H1 (cell line): ENCODE measurements at regions not wholly inside any gene's neighbourhood (a gene's known extent, or its start where the extent isn't known, plus 50 kb on each side); places are given as distances from the start of the nearest gene placed in this dataset.

Source experiments
- CTCF ChIA-PET: fragments of 300-600 bp; sonication (Branson Sonifier 250); formaldehyde crosslinking; loops from one replicate; lab custom pipeline; 2021; ENCODE audit not compliant: partially characterized antibody; lab: Charles Lee
- POLR2A ChIA-PET: fragments of 300-600 bp; sonication (Branson Sonifier 250); formaldehyde crosslinking; loops from one replicate; lab custom pipeline; 2021; ENCODE audit warnings: inconsistent platforms; ENCODE audit not compliant: partially characterized antibody; lab: Charles Lee
- DNase-seq, 2 experiments: peaks; one replicate each; pipeline versions ENCODE4 v3.0.0 to v3.0.0-alpha.2; 2010 to 2022; ENCODE audit warnings: low spot score in 2 of 2, low read depth in 1 of 2, mixed read lengths in 1 of 2
- FAIRE-seq: peaks from 2 replicates; lab custom pipeline; 2011; peaks lifted over from hg19 to GRCh38; lab: Jason Lieb, UNC
- H2AFZ ChIP-seq: 2 replicates; pipeline ENCODE4 v1.8.1; 2012; ENCODE audit warnings: low read length, inconsistent platforms
- H2AK5ac ChIP-seq: 2 replicates; pipeline ENCODE4 v1.6.1; 2013; ENCODE audit warnings: low read depth, low read length
- H2BK120ac ChIP-seq: replicated peaks from 2 replicates; pipeline ENCODE3; 2013; ENCODE audit warnings: low read depth, low read length, inconsistent platforms
- H2BK12ac ChIP-seq: 2 replicates; pipeline ENCODE4 v1.6.1; 2013; ENCODE audit warnings: low read depth, low read length
- H2BK15ac ChIP-seq: 2 replicates; pipeline ENCODE4 v1.6.1; 2013; ENCODE audit warnings: low read length
- H2BK20ac ChIP-seq: 2 replicates; pipeline ENCODE4 v1.6.1; 2013; ENCODE audit warnings: low read length
- H2BK5ac ChIP-seq: 2 replicates; pipeline ENCODE4 v1.6.1; 2013; ENCODE audit warnings: low read depth, low read length
- H3K14ac ChIP-seq: 2 replicates; pipeline ENCODE4 v1.6.1; 2013; ENCODE audit warnings: inconsistent platforms; ENCODE audit not compliant: insufficient read length
- H3K18ac ChIP-seq: 2 replicates; pipeline ENCODE4 v1.6.1; 2013; ENCODE audit warnings: low read length; ENCODE audit errors: extremely low read depth
- H3K23ac ChIP-seq: 2 replicates; pipeline ENCODE4 v1.6.1; 2013; ENCODE audit warnings: inconsistent platforms; ENCODE audit not compliant: insufficient read length
- H3K23me2 ChIP-seq: 2 replicates; pipeline ENCODE4 v1.6.1; 2013; ENCODE audit warnings: low read depth, low read length
- H3K27ac ChIP-seq: 2 replicates; pipeline ENCODE4 v1.6.1; 2011; ENCODE audit warnings: low read depth, low read length, inconsistent platforms
- H3K27me3 ChIP-seq, 4 experiments: replicated peaks in 1 of 4; 1 replicate in 1 of 4; 2 replicates in 3 of 4; pipeline versions ENCODE4 v1.6.1 to v1.8.1; 2011 to 2013; ENCODE audit warnings: low read length in 3 of 4, mild to moderate bottlenecking in 3 of 4, inconsistent platforms in 2 of 4, mixed read lengths in 2 of 4, moderate library complexity in 1 of 4; ENCODE audit not compliant: control insufficient read depth in 3 of 4, insufficient read depth in 3 of 4; ENCODE audit errors: extremely low read depth in 1 of 4
- H3K36me3 ChIP-seq, 4 experiments: 2 replicates each; pipeline versions ENCODE4 v1.6.1 to v1.8.1; 2011 to 2013; ENCODE audit warnings: mild to moderate bottlenecking in 4 of 4, low read length in 3 of 4, moderate library complexity in 2 of 4, control low read depth in 1 of 4, inconsistent platforms in 1 of 4; ENCODE audit not compliant: insufficient read depth in 4 of 4, control insufficient read depth in 2 of 4
- H3K4ac ChIP-seq: replicated peaks from 2 replicates; pipeline ENCODE3; 2013; ENCODE audit warnings: low read length, low read depth, mixed read lengths, inconsistent platforms; ENCODE audit not compliant: insufficient read length
- H3K4me1 ChIP-seq, 4 experiments: replicated peaks in 1 of 4; 1 replicate in 1 of 4; 2 replicates in 3 of 4; pipeline versions ENCODE4 v1.6.1 to v1.8.1; 2011 to 2013; ENCODE audit warnings: low read length in 3 of 4, inconsistent platforms in 2 of 4, mixed read lengths in 1 of 4; ENCODE audit not compliant: insufficient read depth in 4 of 4, control insufficient read depth in 3 of 4
- H3K4me2 ChIP-seq, 2 experiments: 2 replicates each; pipeline versions ENCODE4 v1.6.1 to v1.8.1; 2011 to 2013; ENCODE audit warnings: low read depth in 2 of 2, low read length in 2 of 2, control low read depth in 1 of 2, inconsistent platforms in 1 of 2, mild to moderate bottlenecking in 1 of 2; ENCODE audit not compliant: insufficient read depth in 1 of 2
- H3K4me3 ChIP-seq, 4 experiments: fragments of 200-600, 300-600 bp in 1 of 4; sonication (generic), shearing (Covaris generic), sonication (Bioruptor Twin) in 1 of 4; 2 replicates each; pipeline versions ENCODE4 v1.5.1 to v1.8.1; 2011 to 2016; ENCODE audit warnings: low read length in 4 of 4, low read depth in 3 of 4, control low read depth in 2 of 4, inconsistent platforms in 2 of 4, mild to moderate bottlenecking in 2 of 4, mixed read lengths in 1 of 4, moderate library complexity in 1 of 4; ENCODE audit not compliant: insufficient read depth in 2 of 4; ENCODE audit errors: extremely low read depth in 1 of 4
- H3K56ac ChIP-seq: replicated peaks from 2 replicates; pipeline ENCODE3; 2013; ENCODE audit warnings: low read depth, mild to moderate bottlenecking, mixed read lengths, low read length, inconsistent platforms; ENCODE audit not compliant: insufficient read length
- H3K79me1 ChIP-seq: 2 replicates; pipeline ENCODE4 v1.6.1; 2013; ENCODE audit warnings: low read depth, low read length, control low read depth
- H3K79me2 ChIP-seq, 2 experiments: 2 replicates each; pipeline versions ENCODE4 v1.6.1 to v1.8.1; 2012 to 2013; ENCODE audit warnings: low read length in 2 of 2, mild to moderate bottlenecking in 2 of 2, inconsistent platforms in 1 of 2; ENCODE audit not compliant: insufficient read depth in 2 of 2, control insufficient read depth in 1 of 2
- H3K9ac ChIP-seq, 4 experiments: replicated peaks in 1 of 4; 1 replicate in 1 of 4; 2 replicates in 3 of 4; pipeline versions ENCODE4 v1.6.1 to v1.8.1; 2011 to 2013; ENCODE audit warnings: low read depth in 3 of 4, low read length in 3 of 4, control low read depth in 2 of 4, mild to moderate bottlenecking in 2 of 4, moderate library complexity in 2 of 4, inconsistent platforms in 1 of 4; ENCODE audit errors: extremely low read depth in 1 of 4
- H3K9me3 ChIP-seq, 2 experiments: 2 replicates each; pipeline versions ENCODE4 v1.6.1 to v1.8.1; 2012 to 2013; ENCODE audit warnings: mild to moderate bottlenecking in 2 of 2, moderate library complexity in 2 of 2, control low read depth in 1 of 2, inconsistent platforms in 1 of 2, low read depth in 1 of 2, low read length in 1 of 2, mixed read lengths in 1 of 2; ENCODE audit not compliant: insufficient read depth in 2 of 2
- H4K20me1 ChIP-seq, 2 experiments: replicated peaks in 1 of 2; 2 replicates each; pipeline versions ENCODE3 to v1.8.1; 2011 to 2013; ENCODE audit warnings: inconsistent platforms in 2 of 2, low read length in 2 of 2, mild to moderate bottlenecking in 1 of 2; ENCODE audit not compliant: insufficient read depth in 2 of 2, control insufficient read depth in 1 of 2
- H4K5ac ChIP-seq: 2 replicates; pipeline ENCODE4 v1.6.1; 2013; ENCODE audit warnings: low read length, low read depth, mixed read lengths, inconsistent platforms; ENCODE audit not compliant: insufficient read length
- H4K8ac ChIP-seq: 2 replicates; pipeline ENCODE4 v1.8.0; 2013; ENCODE audit warnings: mild to moderate bottlenecking, moderate library complexity, low read length, inconsistent platforms; ENCODE audit not compliant: insufficient read depth; ENCODE audit errors: extremely low read depth
- H4K91ac ChIP-seq: replicated peaks from 2 replicates; pipeline ENCODE3; 2013; ENCODE audit warnings: low read length, mixed read lengths, inconsistent platforms; ENCODE audit not compliant: insufficient read length
- CTCF ChIP-seq, 3 experiments: IDR thresholded peaks; 1 replicate in 2 of 3; 2 replicates in 1 of 3; pipeline versions ENCODE4 v1.5.1 to v1.6.1; 2011; ENCODE audit warnings: low read length in 3 of 3, mild to moderate bottlenecking in 3 of 3, inconsistent platforms in 2 of 3, low read depth in 1 of 3, moderate library complexity in 1 of 3; ENCODE audit not compliant: insufficient read depth in 1 of 3; ENCODE audit errors: control extremely low read depth in 1 of 3
- EGR1 ChIP-seq: IDR thresholded peaks from 2 replicates; pipeline ENCODE4 v1.6.1; 2011; ENCODE audit warnings: low read depth, low read length, borderline replicate concordance
- JUN ChIP-seq: IDR thresholded peaks from 2 replicates; pipeline ENCODE4 v1.6.1; 2011; ENCODE audit warnings: low read depth, mild to moderate bottlenecking, improper control_type of control experiment, low read length
- POLR2AphosphoS5 ChIP-seq: IDR thresholded peaks from 2 replicates; pipeline ENCODE4 v1.6.1; 2011; ENCODE audit warnings: low read depth, low read length
- RAD21 ChIP-seq, 2 experiments: IDR thresholded peaks in 1 of 2; conservative IDR thresholded peaks in 1 of 2; 2 replicates each; pipeline ENCODE4 v1.6.1; 2011; ENCODE audit warnings: low read depth in 2 of 2, low read length in 2 of 2, improper control_type of control experiment in 1 of 2, inconsistent platforms in 1 of 2, mild to moderate bottlenecking in 1 of 2, moderate library complexity in 1 of 2
- RBBP5 ChIP-seq: IDR thresholded peaks from 2 replicates; pipeline ENCODE4 v1.7.1; 2012; ENCODE audit warnings: low read depth, mild to moderate bottlenecking, inconsistent platforms, low read length, moderate library complexity, borderline replicate concordance
- SAP30 ChIP-seq: fragments of 300-600 bp; sonication (generic); IDR thresholded peaks from 2 replicates; pipeline ENCODE4 v1.7.1; 2012; ENCODE audit warnings: low read length, moderate library complexity, mild to moderate bottlenecking, inconsistent platforms; ENCODE audit not compliant: insufficient read depth, insufficient replicate concordance
- SP4 ChIP-seq: IDR thresholded peaks from 2 replicates; pipeline ENCODE4 v1.6.1; 2012; ENCODE audit warnings: low read length, inconsistent platforms
- SUZ12 ChIP-seq: fragments of 200-600 bp; sonication (generic); IDR thresholded peaks from 2 replicates; pipeline ENCODE4 v1.6.1; 2012; ENCODE audit warnings: mild to moderate bottlenecking, inconsistent platforms, low read length, moderate library complexity, mixed read lengths
- ZNF274 ChIP-seq: IDR thresholded peaks from 2 replicates; pipeline ENCODE4 v1.7.0; 2012; ENCODE audit warnings: low read length, borderline replicate concordance; ENCODE audit errors: extremely low read depth
- WGBS, 2 experiments: shearing (Covaris generic) in 1 of 2; methylation state at CpG; one replicate each; pipeline versions ENCODE4 v1.1.6 to v1.1.7; 2013 to 2015; ENCODE audit warnings: low lambda C conversion rate in 2 of 2, mixed read lengths in 2 of 2, inconsistent platforms in 1 of 2, low coverage in 1 of 2, missing lambda C conversion rate in 1 of 2; ENCODE audit not compliant: insufficient replicate concordance in 2 of 2, insufficient coverage in 1 of 2, insufficient read length in 1 of 2; ENCODE audit errors: extremely low coverage in 1 of 2, missing lambda C conversion rate in 1 of 2; 5-methylcytosine and 5-hydroxymethylcytosine counted together

- FAIRE-seq (no peak), DNase-seq (peak; percentile 54 to 57)
- Histone ChIP-seq H3K23ac (no peak overlapping the region), H3K4me1 (0 out of 7 replicates have a peak, but pooled peaks cover 0 to 3% (median 0%) of the 10 kb centered on the region in 4 experiments), H3K27ac (no peak overlapping the region), H4K91ac (no peak overlapping the region), H2BK15ac (no peak overlapping the region), H3K79me1 (no peaks in the 10 kb centered on the region), H3K18ac (no peak overlapping the region), H3K9me3 (no peaks in the 10 kb centered on the region), H2AFZ (no peak overlapping the region; the same call in 1 of the 2 replicates), H2BK12ac (no peak overlapping the region), H2BK20ac (no peak overlapping the region), H3K4me3 (peak overlapping the region in 1 of 4 experiments; percentile 2; a peak in 1 of 8 replicates), H3K14ac (no peak overlapping the region), H4K20me1 (no peaks in the 10 kb centered on the region), H3K4ac (no peak overlapping the region), H3K23me2 (no peaks in the 10 kb centered on the region), H3K4me2 (peak overlapping the region; percentile 16 to 26; a peak in 2 of 4 replicates), H2AK5ac (no peak overlapping the region), H4K5ac (no peak overlapping the region), H2BK5ac (no peak overlapping the region), H3K36me3 (no peaks in the 10 kb centered on the region), H2BK120ac (no peak overlapping the region), H3K27me3 (no peaks in the 10 kb centered on the region), H3K9ac (no peak overlapping the region), H4K8ac (no peak overlapping the region), H3K79me2 (no peaks in the 10 kb centered on the region), H3K56ac (no peak overlapping the region)
- POLR2A ChIA-PET, result no interaction called here
- CTCF ChIA-PET, result interaction anchor here (1.0 to 1.9 kb wide), 3 partner anchors 10 to 245 kb away, joined by 3 to 7 read pairs (median 6); no protein-coding TSS in a partner anchor
- 19% methylated on average over 14 of the region's 14 CpGs; no CpG with 5 or more reads in 1 of the 2 experiments for WGBS, 2 experiments
- no peak for TF ChIP-seq POLR2AphosphoS5
- TF ChIP-seq RAD21 (IDR thresholded peaks at IDR 0.05 in 1 of 2, conservative IDR thresholded peaks at IDR 0.05 in 1 of 2; ENCODE audit: low read depth in 2 of 2, low read length in 2 of 2), result peak; percentile 54 to 64
- TF ChIP-seq SAP30, result no peak
- no peak for TF ChIP-seq SP4
- peak; percentile 29 to 43 (median 31); a peak in 3 of 4 replicates for TF ChIP-seq CTCF (IDR thresholded peaks at IDR 0.05; ENCODE audit: control extremely low read depth in 1 of 3, insufficient read depth in 1 of 3, low read depth in 1 of 3, low read length in 3 of 3)
- no peak for TF ChIP-seq EGR1
- TF ChIP-seq ZNF274, result no peak
- TF ChIP-seq JUN, result no peak
- TF ChIP-seq SUZ12, result no peak
- no peak for TF ChIP-seq RBBP5
Observed at GRCh38 chr6:9606435-9607134, 808.3 kb downstream of the TFAP2A start.
